GM12878 (cell line): ENCODE measurements at regions not wholly inside any gene's neighbourhood (a gene's known extent, or its start where the extent isn't known, plus 50 kb on each side); places are given as distances from the start of the nearest gene placed in this dataset.

Experiments used
- CHD4 ChIP-seq: fragments of 200-600 bp; sonication (generic); IDR thresholded peaks from 2 replicates; pipeline ENCODE4 v1.6.1; 2016; ENCODE audit warnings: mild to moderate bottlenecking
- EP300 ChIP-seq, 2 experiments: fragments of 150-350 bp in 1 of 2; IDR thresholded peaks; 2 replicates each; pipeline ENCODE4 v1.6.1; 2011 to 2012; ENCODE audit warnings: low read depth in 2 of 2, low read length in 2 of 2, borderline replicate concordance in 1 of 2, improper control_type of control experiment in 1 of 2, inconsistent platforms in 1 of 2; ENCODE audit not compliant: control insufficient read depth in 1 of 2
- KDM1A ChIP-seq: fragments of 200-600 bp; sonication (generic); IDR thresholded peaks from 2 replicates; pipeline ENCODE4 v1.6.1; 2016; ENCODE audit warnings: borderline replicate concordance
- POLR2AphosphoS2 ChIP-seq: IDR thresholded peaks from 2 replicates; pipeline ENCODE4 v1.6.1; 2011; ENCODE audit warnings: low read depth, mild to moderate bottlenecking, low read length, improper control_type of control experiment, moderate library complexity
- RAD51 ChIP-seq: fragments of 450-650 bp; IDR thresholded peaks from 2 replicates; pipeline ENCODE4 v1.6.1; 2016; ENCODE audit warnings: moderate library complexity, mild to moderate bottlenecking, inconsistent platforms
- SIN3A ChIP-seq: IDR thresholded peaks from 2 replicates; pipeline ENCODE4 v1.6.1; 2012; ENCODE audit warnings: low read depth, low read length, improper control_type of control experiment
- TF ChIP-seq, protein P1 (sequence below): fragments of 450-650 bp; conservative IDR thresholded peaks from 2 replicates; pipeline ENCODE4 v1.6.1; 2017; ENCODE audit warnings: mild to moderate bottlenecking, moderate library complexity

DNA sequence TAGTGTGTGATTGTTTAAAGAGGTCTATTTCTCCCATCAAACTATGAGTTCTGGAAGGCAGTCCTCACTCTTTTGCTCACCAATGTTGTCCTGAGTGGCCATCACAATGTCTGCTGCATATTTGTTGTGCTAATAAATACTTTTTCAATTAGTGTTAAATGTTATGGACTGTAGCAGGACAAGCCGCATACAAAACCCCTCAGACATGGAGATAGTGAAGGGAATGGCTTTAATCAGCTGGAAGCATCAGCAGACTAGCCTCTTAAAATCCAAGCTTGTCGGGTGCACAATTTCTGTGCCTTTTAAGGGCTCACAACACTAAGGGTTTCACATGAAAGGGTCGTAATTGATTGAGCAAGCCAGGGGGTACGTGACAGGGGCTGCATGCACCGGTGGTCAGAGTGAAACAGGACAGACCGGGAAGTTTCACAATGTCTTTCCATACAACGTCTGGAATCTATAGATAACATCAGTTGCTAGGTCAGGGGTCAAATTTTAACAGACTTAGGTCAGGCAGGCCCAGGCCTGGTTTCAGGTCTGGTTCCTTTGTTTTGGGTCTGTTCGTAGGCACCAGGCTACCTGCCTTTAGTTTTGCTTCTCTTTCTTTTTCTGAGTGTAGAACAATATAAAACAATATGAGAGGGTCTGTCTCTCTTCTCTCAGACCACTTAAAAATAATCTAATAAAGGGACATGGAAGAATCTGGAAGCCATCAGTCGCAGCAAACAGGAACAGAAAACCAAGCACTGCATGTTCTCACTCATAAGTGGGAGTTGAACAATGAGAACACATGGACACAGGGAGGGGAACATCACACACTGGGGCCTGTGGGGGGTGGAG, 327.6 kb upstream of the HTR1E start:
- no peak for TF ChIP-seq POLR2AphosphoS2
- TF ChIP-seq, protein P1, sequence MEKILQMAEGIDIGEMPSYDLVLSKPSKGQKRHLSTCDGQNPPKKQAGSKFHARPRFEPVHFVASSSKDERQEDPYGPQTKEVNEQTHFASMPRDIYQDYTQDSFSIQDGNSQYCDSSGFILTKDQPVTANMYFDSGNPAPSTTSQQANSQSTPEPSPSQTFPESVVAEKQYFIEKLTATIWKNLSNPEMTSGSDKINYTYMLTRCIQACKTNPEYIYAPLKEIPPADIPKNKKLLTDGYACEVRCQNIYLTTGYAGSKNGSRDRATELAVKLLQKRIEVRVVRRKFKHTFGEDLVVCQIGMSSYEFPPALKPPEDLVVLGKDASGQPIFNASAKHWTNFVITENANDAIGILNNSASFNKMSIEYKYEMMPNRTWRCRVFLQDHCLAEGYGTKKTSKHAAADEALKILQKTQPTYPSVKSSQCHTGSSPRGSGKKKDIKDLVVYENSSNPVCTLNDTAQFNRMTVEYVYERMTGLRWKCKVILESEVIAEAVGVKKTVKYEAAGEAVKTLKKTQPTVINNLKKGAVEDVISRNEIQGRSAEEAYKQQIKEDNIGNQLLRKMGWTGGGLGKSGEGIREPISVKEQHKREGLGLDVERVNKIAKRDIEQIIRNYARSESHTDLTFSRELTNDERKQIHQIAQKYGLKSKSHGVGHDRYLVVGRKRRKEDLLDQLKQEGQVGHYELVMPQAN: no peak
- no peak for TF ChIP-seq EP300 (IDR thresholded peaks at IDR 0.05; ENCODE audit: borderline replicate concordance in 1 of 2, control insufficient read depth in 1 of 2, low read depth in 2 of 2, low read length in 2 of 2)
- no peak for TF ChIP-seq SIN3A
- TF ChIP-seq CHD4: no peak
- TF ChIP-seq KDM1A: no peak
- no peak for TF ChIP-seq RAD51
